ENCODE measurements at regions not wholly inside any gene's neighbourhood (a gene's known extent, or its start where the extent isn't known, plus 50 kb on each side); places are given as distances from the start of the nearest gene placed in this dataset.
A peak's percentile ranks its signal among the peaks of the same experiment; 100 is the strongest.
"Not testable (repeated sequence)": the region's sequence is repeated elsewhere in the genome, so short reads cannot be mapped to it uniquely, and the experiment has no call there.

DNA sequence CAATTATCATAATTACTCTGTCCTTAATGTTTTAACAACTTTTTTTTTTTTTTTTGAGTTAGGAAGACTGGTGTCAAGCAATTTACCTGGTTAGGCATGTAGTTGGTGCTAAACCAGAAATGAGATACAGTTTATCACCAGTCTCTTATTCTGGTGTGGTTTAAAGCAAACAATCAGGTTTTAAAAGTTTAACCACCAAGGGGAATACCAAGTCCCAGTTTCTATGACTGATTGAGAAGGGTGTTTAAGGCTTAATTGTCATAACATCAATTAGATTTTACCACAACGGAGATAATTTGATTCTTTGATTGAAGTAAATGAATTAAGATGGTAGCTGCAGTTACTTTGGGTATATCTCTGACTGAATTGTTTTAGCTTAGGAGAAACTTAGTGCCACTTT lies 197.8 kb downstream of the TFAP2B start:
- Mint-ChIP-seq H3K9me3 (peaks cover 0 to 4% (median 0%) of the 10 kb centered on the region in 7 donors), H3K27me3 (peaks cover 0 to 4% (median 0%) of the 10 kb centered on the region in 3 donors), H3K27ac (no peak overlapping the region), H3K4me1 (no peaks in the 10 kb centered on the region), H3K4me3 (no peak overlapping the region), H3K36me3 (no peaks in the 10 kb centered on the region)
- DNase-seq (no peak), ATAC-seq (ENCODE audit: low read depth in 2 of 2) (no peak)

GRCh38 chr6:51019806-51020205 lies 201.1 kb downstream of the TFAP2B start:
- no peaks in the 10 kb centered on the region for H3K27me3 Mint-ChIP-seq
- no peak overlapping the region for H3K4me3 Mint-ChIP-seq
- H3K27ac Mint-ChIP-seq, result no peak overlapping the region
- H3K9me3 Mint-ChIP-seq, result peaks cover 0 to 4% (median 0%) of the 10 kb centered on the region in 7 donors
- ATAC-seq (ENCODE audit: low read depth in 2 of 2) (no peak), DNase-seq (no peak)
- no peaks in the 10 kb centered on the region for H3K4me1 Mint-ChIP-seq
- no peaks in the 10 kb centered on the region for H3K36me3 Mint-ChIP-seq

GRCh38 chr6:51021171-51021570 lies 202.5 kb downstream of the TFAP2B start:
- H3K4me3 Mint-ChIP-seq, result peak overlapping the region in 1 of 8 donors; percentile 16
- no peaks in the 10 kb centered on the region for H3K36me3 Mint-ChIP-seq
- no peak overlapping the region for H3K27ac Mint-ChIP-seq
- DNase-seq (no peak), ATAC-seq (ENCODE audit: low read depth in 2 of 2) (no peak)
- peaks cover 0 to 4% (median 0%) of the 10 kb centered on the region in 7 donors for H3K9me3 Mint-ChIP-seq
- H3K4me1 Mint-ChIP-seq, result no peaks in the 10 kb centered on the region
- H3K27me3 Mint-ChIP-seq, result no peaks in the 10 kb centered on the region

GRCh38 chr6:51024126-51024525 lies 205.5 kb downstream of the TFAP2B start:
- H3K36me3 Mint-ChIP-seq, result no peaks in the 10 kb centered on the region
- ATAC-seq (ENCODE audit: low read depth in 2 of 2), result no peak
- H3K27me3 Mint-ChIP-seq, result no peaks in the 10 kb centered on the region
- DNase-seq, result no peak
- H3K27ac Mint-ChIP-seq, result no peak overlapping the region
- no peaks in the 10 kb centered on the region for H3K4me1 Mint-ChIP-seq
- H3K4me3 Mint-ChIP-seq, result no peak overlapping the region
- H3K9me3 Mint-ChIP-seq, result peaks cover 0 to 4% (median under 1%) of the 10 kb centered on the region in 7 donors

DNA sequence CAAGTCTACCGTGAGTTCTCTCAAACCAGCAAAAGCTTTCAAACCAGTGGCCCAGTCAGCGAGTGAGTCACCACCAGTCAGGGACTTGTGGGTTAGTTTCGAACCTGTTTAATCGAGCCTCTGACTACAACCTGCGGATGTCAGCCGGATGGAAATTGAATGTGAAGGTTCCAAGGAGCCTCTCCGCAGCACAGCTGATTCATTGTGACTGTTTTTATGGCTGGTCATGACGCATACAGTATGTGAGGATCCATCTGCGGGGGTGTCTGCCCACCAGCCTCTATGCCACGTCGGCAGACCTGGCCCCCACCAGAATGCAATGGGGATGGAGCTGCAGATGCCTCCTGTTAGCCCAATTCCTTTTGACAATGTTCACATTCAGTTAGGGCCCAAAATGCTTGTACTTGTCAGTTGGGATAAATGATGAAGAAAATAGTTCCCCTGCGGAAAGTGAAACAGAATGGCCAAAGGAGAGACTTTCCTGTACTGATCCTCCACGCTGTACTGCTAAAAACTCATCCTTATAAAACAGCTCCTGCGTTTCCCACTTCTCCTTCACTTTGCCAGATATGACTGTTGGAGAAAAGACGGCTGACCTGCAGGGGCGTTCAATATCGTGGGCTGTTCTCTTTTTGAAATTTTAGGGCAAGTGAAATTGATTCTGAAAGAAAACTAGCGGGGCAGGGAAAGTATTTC lies 206.6 kb downstream of the TFAP2B start:
- no peaks in the 10 kb centered on the region for H3K4me1 Mint-ChIP-seq
- peaks cover 0 to 6% (median 0%) of the 10 kb centered on the region in 7 donors for H3K9me3 Mint-ChIP-seq
- H3K27me3 Mint-ChIP-seq, result no peaks in the 10 kb centered on the region
- H3K4me3 Mint-ChIP-seq, result no peak overlapping the region
- ATAC-seq (ENCODE audit: low read depth in 2 of 2) (no peak), DNase-seq (no peak)
- no peaks in the 10 kb centered on the region for H3K36me3 Mint-ChIP-seq
- no peak overlapping the region for H3K27ac Mint-ChIP-seq

DNA sequence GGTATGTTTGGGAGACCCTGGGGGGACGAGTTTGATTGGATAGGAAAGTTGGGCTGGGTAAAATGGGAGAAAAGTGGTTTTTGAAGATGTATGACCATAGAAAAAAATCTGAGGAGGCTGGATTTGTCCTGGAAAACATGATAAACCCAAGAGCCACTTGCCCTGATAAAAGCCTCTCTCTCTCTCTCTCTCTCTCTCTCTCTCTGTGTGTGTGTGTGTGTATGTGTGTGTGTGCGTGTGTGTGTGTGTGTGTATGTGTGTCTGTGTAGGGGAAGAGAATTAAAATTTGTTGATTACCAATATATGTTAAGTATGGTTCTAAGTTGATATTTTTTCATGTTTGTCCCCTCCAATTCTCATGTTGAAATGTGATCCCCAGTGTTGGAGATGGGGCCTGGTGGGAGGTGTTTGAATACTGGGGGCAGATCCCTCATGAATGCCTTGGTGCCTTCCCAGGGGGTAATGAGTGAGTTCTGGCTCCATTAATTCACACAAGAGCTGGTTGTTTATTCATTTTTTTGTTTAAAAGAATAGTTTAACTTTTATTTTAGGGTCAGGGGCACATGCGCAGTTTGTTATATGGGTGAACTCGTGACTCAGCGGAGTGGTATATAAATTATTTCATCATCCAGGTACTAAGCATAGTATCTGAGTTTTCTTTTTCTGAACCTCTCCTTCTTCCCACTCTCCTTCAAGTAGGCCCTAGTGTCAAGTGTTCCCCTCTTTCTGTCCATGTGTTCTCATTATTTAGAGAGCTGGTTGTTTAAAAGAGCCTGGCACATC lies 208.8 kb downstream of the TFAP2B start:
- Mint-ChIP-seq H3K36me3 (no peaks in the 10 kb centered on the region), H3K4me3 (no peak overlapping the region), H3K9me3 (peaks cover 0 to 9% (median 3%) of the 10 kb centered on the region in 7 donors), H3K27ac (peak overlapping the region in 1 of 6 donors; percentile 46), H3K27me3 (no peaks in the 10 kb centered on the region), H3K4me1 (no peaks in the 10 kb centered on the region)
- DNase-seq, result no peak
- ATAC-seq (ENCODE audit: low read depth in 2 of 2), result no peak

DNA sequence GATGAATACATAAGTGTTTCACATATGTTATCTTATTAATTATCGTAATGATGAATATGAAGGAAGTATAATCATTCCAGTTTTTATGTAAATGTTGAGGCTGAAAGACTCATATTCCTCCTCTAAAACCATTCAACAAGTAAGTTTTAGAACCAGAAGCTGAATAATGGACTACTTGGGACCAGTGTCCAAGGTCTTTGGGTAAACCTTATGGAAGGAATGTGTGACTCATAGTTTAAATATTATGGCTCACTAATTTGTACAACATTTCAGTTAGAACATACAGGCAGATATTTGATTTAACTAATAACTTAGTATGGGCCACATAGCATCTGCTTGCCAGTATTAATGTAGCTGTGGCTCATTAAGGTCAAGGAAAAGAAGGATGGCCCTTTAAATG lies 209.6 kb downstream of the TFAP2B start:
- no peaks in the 10 kb centered on the region for H3K36me3 Mint-ChIP-seq
- H3K27ac Mint-ChIP-seq, result no peak overlapping the region
- H3K4me1 Mint-ChIP-seq, result no peaks in the 10 kb centered on the region
- ATAC-seq (ENCODE audit: low read depth in 2 of 2) (no peak), DNase-seq (no peak)
- peaks cover 1 to 16% (median 4%) of the 10 kb centered on the region in 7 donors for H3K9me3 Mint-ChIP-seq
- no peaks in the 10 kb centered on the region for H3K27me3 Mint-ChIP-seq
- no peak overlapping the region for H3K4me3 Mint-ChIP-seq

- Mint-ChIP-seq H3K27ac (no peak overlapping the region), H3K27me3 (no peaks in the 10 kb centered on the region), H3K4me3 (no peak overlapping the region), H3K9me3 (peaks cover 3 to 19% (median 7%) of the 10 kb centered on the region in 7 donors), H3K36me3 (no peaks in the 10 kb centered on the region), H3K4me1 (no peaks in the 10 kb centered on the region)
- DNase-seq (no peak), ATAC-seq (ENCODE audit: low read depth in 2 of 2) (no peak)
Measured at GRCh38 chr6:51029561-51029960, 210.9 kb downstream of the TFAP2B start.

DNA sequence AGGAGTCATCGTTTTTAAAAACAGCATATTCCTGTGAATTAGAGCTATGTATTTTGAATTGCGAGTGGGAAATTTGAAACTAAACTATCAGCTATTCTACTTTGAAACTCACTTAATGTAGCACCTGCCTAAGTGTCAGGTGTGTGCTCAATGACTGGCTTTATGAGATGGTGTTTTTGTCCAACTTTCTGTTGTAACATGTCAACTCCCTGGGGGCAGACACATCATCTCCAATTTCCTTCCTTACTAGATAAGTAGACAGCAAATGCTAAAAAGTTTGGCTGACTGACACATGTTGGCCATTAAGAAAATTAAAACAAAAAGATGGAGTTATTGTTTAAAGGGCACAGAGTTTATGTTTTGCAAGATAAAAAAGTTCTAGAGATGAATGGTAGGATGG lies 226.9 kb downstream of the TFAP2B start:
- no peaks in the 10 kb centered on the region for H3K27me3 Mint-ChIP-seq
- ATAC-seq (ENCODE audit: low read depth in 2 of 2) (no peak), DNase-seq (no peak)
- H3K4me3 Mint-ChIP-seq, result no peak overlapping the region
- H3K9me3 Mint-ChIP-seq, result peaks cover 0 to 2% (median 0%) of the 10 kb centered on the region in 7 donors
- H3K27ac Mint-ChIP-seq, result no peak overlapping the region
- no peaks in the 10 kb centered on the region for H3K4me1 Mint-ChIP-seq
- no peaks in the 10 kb centered on the region for H3K36me3 Mint-ChIP-seq

DNA sequence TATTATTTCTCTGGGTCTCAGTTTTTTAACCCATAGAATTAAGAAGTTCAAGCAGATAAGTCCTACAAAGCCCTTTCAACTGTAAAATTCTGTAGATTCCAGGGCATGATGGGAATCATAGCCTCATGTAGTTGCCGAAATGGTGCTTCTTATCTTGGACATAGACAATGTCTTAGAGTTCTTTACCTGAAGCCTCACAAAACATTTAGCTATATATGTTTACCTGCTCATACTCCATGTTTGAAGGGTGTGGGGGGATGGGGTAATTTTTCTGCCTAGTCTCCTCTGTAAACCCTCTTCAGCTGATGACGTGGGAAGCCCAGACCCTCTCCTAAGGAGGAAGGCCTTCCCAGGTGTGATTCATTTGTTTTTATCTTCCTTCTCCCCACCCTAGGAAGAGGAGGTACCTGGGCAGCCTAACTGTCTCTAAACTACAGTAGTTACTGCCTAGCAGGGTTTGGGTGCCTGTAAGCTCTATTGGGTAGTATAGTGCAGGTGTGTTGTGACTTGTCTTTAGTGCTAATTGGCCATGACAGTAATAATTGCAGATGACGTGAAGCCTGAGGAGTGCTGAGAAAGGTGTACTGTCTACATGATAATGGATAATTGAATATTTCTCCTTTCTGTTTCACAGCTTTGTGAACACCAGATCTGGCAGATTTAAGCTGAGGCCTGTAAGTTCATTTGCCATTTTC lies 230.8 kb downstream of the TFAP2B start:
- ATAC-seq (ENCODE audit: low read depth in 2 of 2) (no peak), DNase-seq (no peak)
- no peaks in the 10 kb centered on the region for H3K36me3 Mint-ChIP-seq
- H3K27me3 Mint-ChIP-seq, result no peaks in the 10 kb centered on the region
- no peaks in the 10 kb centered on the region for H3K4me1 Mint-ChIP-seq
- peaks cover 0 to 11% (median 6%) of the 10 kb centered on the region in 7 donors for H3K9me3 Mint-ChIP-seq
- H3K27ac Mint-ChIP-seq, result no peak overlapping the region
- H3K4me3 Mint-ChIP-seq, result no peak overlapping the region

DNA sequence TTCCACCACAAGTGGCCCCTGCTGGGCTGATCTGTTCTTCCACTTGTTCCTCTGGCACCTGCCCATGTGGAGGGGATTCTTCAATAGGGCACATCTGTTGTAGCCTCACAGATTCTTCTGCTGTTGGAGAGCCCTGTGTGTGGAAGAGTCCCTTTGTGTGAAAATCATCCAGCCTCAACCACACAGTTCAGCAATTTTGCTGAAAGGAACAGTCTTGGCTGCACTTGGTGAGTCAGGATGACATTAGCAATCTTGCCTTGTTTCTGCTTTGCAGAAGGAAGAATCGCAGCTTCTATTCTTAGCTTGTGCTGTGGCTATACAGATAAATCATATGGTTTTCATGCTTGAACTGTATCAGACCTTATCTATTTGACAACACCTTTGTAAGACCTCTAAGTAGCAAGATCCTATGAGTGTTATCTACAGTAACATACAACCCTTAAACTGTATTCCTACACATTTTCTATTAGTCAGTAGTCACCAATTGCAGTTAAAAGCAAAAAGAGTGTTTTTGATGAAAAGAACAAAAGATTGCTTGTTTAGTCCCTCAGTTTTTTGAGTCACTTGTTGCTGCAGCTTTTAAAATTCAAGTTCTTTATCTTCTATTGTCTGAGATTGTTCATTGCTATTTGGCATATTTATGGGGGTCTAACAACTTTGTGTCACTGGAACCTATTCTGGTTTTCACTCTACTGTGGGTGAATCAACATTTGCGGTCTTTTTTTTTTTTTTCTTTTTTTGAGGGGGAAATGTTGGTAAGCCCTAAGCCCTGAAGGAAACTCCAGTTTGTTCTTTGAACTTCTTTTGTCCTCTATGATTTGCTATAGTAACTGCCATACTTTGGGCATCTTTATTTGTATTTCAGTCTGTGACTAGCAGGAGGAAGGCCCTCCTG lies 231.6 kb downstream of the TFAP2B start:
- ATAC-seq (ENCODE audit: low read depth in 2 of 2), result no peak
- Mint-ChIP-seq H3K4me3 (no peak overlapping the region), H3K27me3 (no peaks in the 10 kb centered on the region), H3K27ac (peak overlapping the region in 1 of 6 donors; percentile 8), H3K4me1 (no peaks in the 10 kb centered on the region), H3K9me3 (peaks cover 0 to 11% (median 6%) of the 10 kb centered on the region in 7 donors), H3K36me3 (no peaks in the 10 kb centered on the region)
- no peak for DNase-seq

GRCh38 chr6:51052716-51053115 lies 234.0 kb downstream of the TFAP2B start:
- H3K27me3 Mint-ChIP-seq; ATAC-seq (ENCODE audit: low read depth in 2 of 2); H3K4me3 Mint-ChIP-seq; H3K4me1 Mint-ChIP-seq; H3K27ac Mint-ChIP-seq; DNase-seq; H3K36me3 Mint-ChIP-seq: not testable (repeated sequence)
- H3K9me3 Mint-ChIP-seq, result peaks cover 0 to 13% (median 6%) of the 10 kb centered on the region in 7 donors

DNA sequence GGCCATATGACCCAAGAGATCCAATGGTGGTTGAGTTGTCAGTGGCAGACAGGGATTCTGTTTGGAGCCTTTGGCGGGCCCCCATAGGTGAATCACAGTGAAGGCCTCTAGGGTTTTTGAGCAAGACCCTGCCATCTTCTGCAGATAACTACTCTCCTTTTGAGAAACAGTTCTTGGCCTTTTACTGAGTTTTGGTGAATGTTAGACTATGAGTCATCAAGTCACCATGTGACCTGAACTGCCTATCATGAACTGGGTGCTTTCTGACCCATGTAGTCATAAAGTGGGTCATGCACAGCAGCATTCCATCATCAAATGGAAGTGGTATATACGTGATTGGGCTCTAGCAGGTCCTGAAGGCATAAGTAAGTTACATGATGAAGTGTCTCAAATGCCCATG lies 236.6 kb downstream of the TFAP2B start:
- H3K36me3 Mint-ChIP-seq; ATAC-seq (ENCODE audit: low read depth in 2 of 2); H3K27me3 Mint-ChIP-seq; H3K4me3 Mint-ChIP-seq; DNase-seq; H3K27ac Mint-ChIP-seq; H3K4me1 Mint-ChIP-seq: not testable (repeated sequence)
- H3K9me3 Mint-ChIP-seq, result peaks cover 2 to 15% (median 6%) of the 10 kb centered on the region in 7 donors

Measured in naive B cell (primary cell).